CD1c-positive myeloid dendritic cell (primary cell): ENCODE measurements at regions not wholly inside any gene's neighbourhood (a gene's known extent, or its start where the extent isn't known, plus 50 kb on each side); places are given as distances from the start of the nearest gene placed in this dataset.
"Not testable (repeated sequence)": the region's sequence is repeated elsewhere in the genome, so short reads cannot be mapped to it uniquely, and the experiment has no call there.

Source experiments
- DNase-seq: peaks from one replicate; pipeline ENCODE4 v3.0.0-alpha.2; 2016; ENCODE audit errors: extremely low spot score

DNA sequence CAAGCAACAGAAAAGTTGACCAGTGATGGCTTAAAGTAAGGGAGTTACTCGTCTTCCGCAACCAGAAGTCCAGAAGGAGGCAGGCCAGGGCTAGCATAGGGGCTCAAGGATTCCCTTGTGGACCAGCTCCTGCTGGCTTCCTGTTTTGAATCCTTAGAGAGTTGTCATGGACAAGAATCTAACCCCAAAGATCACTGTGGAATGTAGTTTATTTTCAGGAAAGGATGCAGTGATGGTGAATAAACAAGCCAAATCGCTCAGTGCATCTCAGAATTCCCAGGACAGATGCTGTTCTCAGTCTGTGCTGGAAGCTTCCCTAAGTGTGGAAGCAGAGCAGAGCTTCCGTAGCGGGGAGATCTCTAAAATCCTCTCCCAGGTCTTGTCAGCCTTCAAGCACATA lies 311.3 kb downstream of the C12orf75 start:
- no peak for DNase-seq

DNA sequence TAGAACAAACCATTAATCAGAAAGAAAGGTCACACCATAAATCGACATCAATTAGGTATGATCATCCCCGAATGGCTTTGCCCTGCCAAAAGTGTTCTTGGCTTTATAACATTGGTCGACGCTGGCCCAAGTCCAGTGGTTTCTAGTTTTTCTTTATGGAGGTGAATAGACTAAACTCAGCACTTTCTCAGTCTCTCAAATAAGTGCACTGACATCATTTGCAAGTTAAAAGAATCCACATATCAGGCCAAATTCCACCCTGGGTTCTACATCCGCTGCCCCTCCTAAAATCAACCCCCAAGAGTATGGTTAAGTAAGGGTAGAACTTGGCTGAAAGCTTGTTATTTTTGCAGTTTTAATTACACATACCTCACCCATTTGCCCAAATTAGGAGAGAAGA lies 314.3 kb downstream of the C12orf75 start:
- DNase-seq: no peak

DNA sequence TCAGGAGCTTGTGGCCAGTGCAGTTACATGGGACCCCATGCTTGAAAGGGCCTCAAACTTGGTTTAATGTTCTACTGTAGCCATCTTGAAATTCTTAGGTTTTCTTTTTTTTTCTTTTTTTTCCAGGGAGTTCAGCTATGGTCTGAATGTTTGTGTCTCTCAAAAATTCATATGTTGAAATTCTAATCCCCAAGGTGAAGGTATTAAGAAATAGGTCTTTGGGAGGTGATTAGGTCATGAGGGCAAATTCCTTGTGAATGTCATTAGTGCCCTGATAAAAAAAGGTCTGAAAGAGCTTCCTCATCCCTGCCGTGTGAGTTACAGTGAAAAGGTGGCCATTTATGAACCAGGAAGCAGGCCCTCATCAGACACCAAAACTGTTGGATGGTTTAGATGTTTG lies 324.1 kb downstream of the C12orf75 start:
- no peak for DNase-seq

DNA sequence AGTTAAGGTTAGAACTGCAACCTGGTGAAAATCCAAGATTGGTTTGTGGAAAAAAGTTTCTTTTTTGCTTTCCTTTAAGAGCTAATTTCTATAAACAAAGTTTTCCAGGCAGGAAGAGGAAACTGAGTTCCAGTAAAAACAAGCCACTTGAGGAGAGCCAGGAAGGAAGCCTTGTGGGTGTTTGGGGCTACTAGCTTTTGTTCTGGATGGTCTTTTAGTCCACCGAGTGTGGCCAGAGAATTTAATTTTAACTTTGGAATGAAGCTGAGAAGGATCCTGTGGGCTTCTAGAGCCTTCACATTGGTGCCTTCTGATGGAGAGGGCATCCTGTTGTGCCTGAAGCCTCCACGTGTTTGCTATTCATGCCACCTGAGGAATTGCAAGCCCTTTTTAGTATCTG lies 327.9 kb downstream of the C12orf75 start:
- no peak for DNase-seq

DNA sequence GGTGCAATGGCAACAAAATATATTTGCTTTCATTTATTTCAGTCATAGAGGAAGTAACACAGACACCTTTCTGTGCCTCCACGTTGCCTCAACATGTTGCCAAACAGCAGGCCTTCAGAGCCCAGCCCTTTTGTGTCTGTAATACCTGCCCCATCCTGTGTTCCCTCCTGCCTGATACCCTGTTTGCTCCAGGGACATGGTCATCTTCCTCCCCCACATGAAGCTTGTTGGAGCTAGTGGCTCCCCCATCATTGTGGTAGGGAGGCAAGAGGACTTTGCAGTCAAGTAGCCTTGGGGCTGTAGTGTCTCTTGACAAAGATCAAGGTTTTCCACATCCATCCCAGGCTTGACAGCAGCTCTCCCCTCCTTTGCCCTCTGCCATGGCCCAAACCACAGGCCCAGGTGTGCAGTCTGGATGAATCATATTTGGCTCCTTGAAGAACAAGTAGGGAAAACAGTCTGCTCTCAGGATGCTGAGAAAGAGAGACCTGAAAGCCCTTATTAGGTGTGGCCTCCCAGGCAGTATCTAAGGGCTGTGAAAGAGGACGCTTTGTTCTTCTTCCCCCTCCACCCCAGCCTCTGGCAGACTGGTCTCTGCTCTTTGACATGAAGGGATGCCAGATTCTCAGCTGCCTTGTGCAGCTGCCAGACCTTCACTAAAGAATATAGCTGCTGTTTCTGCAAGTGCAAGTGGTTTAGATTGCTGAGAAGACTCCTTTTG lies 329.0 kb downstream of the C12orf75 start:
- no peak for DNase-seq

DNA sequence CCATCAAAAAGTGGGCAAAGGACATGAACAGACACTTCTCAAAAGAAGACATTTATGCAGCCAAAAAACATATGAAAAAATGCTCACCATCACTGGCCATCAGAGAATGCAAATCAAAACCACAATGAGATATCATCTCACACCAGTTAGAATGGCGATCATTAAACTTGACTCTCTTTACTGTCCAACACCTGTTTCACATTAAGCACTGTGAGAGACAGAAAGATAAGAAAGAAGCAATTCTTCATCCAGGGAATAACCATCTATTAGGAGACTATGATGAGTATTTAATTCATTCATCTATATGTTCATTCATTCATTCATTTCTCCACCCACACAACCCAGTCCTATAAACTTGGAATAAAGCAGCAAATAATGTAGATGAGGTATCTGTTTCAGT lies 334.3 kb downstream of the C12orf75 start:
- DNase-seq: not testable (repeated sequence)

DNA sequence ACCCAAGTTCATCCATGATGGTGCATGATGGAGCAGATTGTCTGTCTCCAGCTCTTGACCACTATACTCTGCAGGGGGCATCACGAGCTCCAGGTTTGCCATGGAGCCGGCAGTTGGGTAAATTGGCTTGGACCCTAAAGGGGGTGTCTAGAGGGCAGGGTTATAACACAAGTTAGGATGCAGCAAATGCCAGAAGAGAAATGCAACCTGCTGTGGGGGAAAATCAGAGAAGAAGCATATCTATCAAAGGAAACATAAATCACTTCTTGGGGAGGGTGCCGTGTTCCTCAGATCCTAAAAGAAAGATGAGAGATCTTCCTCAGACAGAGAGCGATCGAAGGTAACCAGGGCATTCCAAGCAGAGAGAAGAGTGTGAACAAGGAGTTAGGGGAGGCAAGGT lies 334.9 kb downstream of the C12orf75 start:
- DNase-seq: no peak

DNA sequence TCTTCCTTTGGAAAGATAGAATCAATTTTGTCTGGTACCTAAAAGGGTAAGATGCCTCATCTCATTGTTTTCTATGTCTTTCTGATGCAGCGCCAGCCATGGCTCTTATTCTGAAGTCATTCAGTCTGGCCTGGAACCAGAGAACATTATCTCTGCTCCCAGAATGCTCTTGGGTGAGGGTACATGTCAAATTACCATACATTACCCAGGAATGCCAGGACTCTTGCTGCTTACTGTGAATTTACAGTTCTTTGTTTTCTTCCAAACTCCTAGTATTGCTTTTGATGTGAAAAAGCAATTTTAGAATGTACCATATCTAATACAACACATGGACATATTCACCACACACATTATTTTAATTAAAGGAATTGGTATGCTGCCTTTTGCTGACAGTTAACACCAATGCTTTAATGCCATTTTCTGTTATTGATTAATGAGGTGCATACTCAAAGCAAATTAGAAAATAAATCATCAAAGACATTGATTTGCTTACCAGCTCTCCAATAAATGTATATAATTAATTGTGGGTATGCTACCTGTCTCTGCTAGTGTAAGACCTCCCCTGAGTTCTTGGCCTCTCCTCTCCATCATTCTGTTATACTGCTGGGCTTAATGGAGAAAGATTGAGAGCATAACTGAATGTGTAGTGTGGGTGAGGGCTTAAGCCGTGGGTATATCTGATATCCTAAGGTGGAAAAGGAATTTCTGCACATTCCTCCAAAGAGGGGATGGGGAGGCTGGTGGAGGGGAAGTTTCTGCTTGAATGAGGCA lies 337.7 kb downstream of the C12orf75 start:
- no peak for DNase-seq

DNA sequence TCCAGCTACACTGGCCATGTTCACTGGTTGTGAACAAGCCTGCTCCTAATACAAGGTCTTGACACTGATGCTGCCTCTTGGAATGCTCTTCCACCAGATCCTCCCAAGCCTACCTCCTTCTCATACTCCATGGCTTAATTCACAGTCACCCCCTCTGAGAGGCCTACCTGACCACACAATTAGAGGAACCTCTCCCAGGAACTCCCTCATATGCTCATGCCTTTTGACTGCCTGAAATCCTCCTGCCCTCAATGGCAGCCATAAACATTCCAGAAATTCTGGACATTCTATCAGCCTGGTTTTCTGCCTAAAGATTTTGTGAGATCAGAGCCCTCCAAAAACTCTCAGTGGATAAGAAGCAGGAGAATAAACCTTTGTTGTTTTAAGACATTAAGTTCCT lies 340.2 kb downstream of the C12orf75 start:
- no peak for DNase-seq

DNA sequence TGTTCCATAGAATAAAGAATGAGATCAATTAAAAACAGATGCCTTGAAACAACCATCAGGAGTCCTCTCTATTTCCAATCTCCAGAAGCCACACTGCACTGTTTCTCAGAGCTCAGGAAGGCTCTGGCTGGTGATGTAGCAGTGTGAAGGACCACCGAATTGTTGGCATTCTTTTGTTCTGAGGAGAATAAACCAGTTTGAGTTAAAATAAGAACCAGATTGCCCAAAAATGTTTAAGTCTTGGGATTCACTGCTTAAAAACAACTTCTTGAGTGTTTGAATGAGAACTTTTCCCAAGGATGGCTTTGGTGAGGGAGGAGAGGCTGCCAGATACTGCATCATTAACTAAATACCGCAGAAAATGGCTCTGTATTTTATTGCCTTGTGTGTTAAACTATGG lies 341.2 kb downstream of the C12orf75 start:
- no peak for DNase-seq

DNA sequence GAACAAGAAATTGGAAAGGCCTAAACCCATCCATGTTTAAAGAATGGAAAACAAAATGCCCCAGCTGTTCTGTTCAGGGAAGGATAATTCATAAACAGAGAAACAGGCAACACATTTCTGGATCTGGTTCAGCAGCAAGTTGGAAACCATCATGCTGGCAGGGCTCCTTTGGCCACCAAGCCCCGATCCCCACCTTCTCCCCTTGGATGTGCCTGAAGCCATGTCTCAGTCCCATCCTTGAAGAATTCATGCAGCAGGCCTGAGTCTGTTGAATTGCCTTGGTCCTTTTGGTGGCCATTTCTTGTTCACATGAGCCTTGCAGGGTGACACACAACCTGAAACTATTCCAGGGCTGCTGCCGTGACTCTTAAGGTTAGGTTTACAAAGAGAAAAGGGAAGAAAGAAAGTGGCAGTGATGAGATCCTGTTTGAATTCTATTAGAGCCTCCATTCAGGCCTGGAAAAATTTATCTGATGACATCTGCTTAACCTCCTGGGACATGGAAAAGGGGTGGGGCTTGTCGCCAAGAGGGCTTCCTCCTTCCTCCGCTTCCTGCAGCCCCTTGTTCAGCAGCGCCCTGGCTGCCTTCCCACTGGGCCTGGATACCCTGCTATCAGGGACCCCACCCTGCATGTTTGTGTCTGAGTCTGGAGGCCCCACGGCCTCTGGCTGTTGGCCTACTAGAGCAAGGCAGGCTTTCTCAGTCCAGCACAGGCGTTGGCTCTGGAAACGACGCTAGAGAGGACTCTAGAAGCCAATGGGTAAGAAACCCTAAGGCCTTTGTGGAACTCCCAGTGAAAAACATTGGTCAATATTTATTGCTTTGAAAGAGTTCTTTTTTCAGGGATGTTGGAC lies 341.9 kb downstream of the C12orf75 start:
- no peak for DNase-seq

DNA sequence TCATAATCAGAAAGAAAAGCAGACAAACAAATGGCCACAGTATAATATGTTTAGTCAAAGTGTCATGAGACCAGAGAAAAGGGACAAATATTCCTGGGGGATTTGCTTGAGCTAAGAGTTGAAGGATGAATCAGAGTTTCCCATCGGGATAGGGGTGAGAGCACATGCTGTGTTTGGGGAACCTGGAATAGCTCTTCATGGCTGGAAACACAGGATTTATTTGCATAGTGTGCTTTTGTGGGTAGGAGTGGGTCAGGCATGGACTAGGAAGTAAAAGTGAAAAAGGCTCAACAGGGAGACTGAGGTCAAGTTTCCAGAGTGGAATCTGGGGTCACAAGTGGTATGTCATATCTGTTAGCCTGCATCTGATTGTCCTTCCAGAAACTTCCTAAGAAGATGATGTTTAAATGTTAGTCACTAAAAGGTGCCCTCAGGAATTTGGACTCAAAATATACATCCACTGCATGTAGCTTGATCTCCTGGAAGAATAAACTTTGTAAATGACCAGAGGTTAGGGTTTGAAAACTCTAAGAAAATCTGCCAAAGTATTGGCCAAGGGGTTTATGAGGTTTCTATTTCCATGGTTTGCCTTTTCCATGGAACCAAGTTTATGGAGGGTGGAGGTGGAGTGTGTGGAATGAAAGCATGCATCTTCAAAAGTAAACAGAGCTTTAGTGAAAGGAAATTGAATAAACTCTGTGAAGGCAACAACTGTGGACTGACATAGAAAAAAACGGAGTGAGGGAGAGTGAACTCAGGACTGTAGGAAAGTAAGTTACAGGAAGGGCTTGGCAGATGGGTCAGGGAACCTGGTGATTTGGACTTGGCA lies 344.6 kb downstream of the C12orf75 start:
- no peak for DNase-seq

DNA sequence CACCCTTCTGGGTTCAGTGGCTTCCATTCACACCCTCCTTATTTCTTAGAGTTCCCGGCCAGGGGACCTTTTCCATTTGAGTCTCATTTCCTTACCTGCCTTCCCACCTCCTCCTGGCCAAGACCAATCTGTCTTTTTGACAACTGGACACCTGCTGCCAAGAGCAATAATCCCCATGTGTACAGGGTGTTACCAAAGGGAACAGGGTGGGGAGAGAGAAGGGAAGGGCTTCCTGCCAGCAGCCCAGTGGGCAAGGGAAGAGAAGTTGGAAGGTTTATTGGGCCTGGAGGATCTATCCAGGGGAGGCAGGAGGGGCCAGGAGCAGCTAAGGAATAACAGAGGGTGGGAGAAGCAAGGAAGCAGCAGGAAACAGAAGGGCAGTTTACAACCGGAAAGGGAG lies 346.2 kb downstream of the C12orf75 start:
- DNase-seq: no peak

DNA sequence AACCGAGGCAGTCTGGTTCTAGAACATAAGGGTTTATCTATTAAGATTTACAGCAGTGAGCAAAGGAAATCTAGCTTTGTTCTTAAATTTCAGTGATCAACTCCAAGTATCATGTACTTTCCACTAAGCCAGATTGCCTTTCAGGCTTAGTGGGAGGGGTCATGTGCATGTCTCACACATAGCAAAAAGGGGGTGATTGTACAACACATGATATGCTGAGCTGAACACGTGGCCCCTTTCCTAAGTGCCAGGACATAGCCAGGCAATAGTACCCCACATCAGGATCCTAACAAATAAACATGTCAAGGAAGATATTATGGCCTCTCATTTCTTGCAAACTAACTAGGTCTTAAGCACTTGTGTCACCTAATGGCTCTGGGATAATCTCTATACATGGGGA lies 347.2 kb downstream of the C12orf75 start:
- no peak for DNase-seq

DNA sequence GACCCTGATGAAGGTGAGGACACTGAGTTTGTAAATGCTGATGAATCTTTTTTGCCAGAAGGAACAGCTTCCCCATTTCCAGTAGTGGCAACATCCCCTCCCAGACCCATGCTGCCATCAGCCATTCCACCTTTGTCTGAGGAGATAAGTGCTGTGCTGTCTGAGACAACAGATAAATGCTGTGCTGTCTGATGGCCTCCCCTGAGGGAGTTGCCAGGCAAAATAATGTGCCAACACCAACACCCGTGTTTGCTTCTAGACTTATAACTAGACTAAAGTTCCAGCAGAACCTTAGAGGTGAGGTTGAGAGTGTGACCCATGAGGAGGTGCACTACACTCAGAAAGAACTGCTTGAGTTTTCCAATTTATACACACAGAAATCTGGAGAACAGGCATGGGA lies 349.5 kb downstream of the C12orf75 start:
- DNase-seq: no peak

DNA sequence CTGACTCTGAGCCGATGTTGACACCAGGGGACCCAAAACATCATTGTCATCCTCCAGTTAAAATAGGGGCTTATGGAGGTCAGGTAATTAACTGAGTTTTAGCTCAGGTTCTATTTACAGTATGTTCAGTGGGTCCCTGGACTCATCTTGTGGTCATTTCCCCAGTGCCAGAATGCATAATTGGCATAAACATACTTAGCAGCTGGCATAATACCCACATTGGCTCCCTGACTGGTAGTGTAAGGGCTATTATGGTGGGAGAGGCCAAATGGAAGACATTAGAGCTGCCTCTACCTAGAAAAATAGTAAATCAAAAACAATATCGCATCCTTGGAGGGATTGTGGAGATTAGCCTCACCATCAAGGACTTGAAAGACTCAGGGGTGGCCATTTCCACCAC lies 350.9 kb downstream of the C12orf75 start:
- no peak for DNase-seq

DNA sequence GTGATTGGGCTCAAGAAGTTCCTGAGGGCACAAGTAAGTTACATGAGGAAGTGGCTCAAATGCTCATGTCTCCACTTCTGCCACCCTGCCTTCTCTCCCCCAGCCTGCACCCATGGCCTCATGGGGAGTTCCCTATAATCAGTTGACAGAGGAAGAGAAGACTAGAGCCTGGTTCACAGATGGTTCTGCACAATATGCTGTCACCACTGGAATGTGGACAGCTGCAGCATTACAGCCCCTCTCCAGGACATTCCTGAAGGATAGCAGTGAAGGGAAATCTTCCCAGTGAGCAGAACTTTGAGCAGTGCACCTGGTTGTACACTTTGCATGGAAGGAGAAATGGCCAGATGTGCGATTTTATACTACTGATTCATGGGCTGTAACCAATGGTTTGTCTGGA lies 352.3 kb downstream of the C12orf75 start:
- not testable (repeated sequence) for DNase-seq

DNA sequence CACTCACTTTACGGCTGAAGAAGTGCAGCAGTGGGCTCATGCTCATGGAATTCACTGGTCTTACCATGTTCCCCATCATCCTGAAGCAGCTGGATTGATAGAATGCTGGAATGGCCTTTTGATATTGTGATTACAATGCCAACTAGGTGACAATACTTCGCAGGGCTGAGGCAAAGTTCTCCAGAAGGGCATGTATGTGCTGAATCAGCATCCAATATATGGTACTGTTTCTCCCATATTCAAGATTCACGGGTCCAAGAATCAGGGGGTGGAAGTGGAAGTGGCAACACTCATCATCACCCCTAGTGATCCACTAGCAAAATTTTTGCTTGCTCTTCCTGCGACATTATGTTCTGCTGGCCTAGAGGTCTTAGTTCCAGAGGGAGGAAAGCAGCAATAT lies 353.3 kb downstream of the C12orf75 start:
- DNase-seq: not testable (repeated sequence)

DNA sequence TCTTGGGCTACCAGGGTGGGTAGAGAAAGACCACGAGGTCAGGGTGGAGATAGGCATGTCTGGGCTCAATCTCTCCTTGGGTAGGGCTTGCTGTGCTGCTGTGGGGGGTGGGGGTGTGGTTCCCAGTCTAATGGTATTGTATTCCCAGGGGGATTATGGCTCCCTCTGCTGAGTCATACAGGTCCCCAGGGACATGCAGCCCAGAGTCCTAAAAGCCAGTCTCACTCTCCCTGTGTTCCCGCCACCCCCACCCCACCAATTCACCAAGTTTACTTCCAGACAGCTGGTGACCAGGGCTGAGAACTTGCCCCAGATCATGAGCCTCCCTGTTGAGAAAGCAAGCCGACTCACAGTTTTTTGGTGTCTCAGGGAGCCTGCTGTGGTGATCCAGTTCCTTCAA lies 367.6 kb downstream of the C12orf75 start:
- DNase-seq: no peak

DNA sequence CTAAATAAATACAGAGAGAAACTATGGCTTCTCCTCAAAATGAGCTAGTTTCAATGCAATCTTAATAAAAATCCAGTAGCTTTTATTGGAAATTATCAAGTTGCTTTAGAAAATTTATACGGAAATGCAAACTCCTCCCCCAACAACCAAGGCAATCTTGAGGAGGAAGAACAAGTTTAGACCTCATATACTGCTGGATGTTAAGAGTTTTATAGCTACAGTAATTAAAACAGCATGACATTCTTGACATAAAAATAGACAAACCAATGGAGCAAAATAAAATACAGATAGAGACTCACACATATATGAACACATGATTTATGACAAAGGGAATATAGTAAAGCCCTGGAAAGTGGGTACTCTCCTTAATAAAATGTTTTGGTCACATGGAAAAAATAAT lies 368.7 kb downstream of the C12orf75 start:
- DNase-seq: no peak

DNA sequence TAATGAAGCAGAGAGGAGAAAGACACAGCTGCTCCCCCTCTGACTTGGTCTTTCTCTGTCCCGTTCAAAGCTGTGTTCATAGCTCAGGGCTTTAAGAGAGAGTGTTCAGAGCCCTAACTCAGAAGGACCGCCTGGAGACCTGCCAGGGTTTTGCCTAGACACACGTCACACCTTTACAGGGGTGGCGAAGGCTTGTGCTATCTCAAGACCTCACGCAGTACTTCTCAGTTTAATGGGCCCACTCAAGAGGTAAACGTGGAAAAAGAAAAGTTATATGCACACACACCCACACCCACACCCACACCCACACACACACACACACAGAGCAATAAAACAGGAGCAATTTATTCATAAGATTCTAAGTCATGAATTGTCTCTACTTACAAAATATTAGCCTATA lies 374.3 kb downstream of the C12orf75 start:
- no peak for DNase-seq

DNA sequence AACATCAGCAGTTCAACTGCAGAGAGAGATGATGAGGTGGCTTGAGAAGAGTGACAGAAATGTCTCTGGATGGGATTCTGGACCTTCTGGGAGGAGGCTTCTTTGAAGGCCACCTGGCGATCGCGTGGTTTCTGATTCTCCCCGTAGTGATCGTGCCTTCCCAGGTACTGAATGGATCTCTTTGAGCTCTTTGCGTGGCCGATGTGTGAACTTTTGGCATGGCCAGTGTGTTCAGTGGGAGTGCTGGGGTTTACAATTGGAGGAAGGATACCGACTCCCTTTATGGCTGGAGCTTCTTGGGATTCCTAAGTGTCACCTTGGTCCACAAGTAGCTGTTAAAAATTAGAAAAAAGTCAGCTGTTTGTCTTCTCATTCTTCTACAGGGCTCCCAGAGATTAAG lies 374.7 kb downstream of the C12orf75 start:
- DNase-seq: no peak
